ENCODE measurements at regions not wholly inside any gene's neighbourhood (a gene's known extent, or its start where the extent isn't known, plus 50 kb on each side); places are given as distances from the start of the nearest gene placed in this dataset.

- TF ChIP-seq TGIF2 (CRISPR knock-in tag; IDR thresholded peaks at IDR 0.05) (no peak), ZNF583 (CRISPR knock-in tag; IDR thresholded peaks at IDR 0.05) (no peak), MLLT1 (IDR thresholded peaks at IDR 0.05) (no peak), MYC (IDR thresholded peaks at IDR 0.05; ENCODE audit: low read depth, low read length) (no peak), MYC (CRISPR knock-in tag; IDR thresholded peaks at IDR 0.05; ENCODE audit: borderline replicate concordance, low read depth) (no peak), ZNF184 (CRISPR knock-in tag; IDR thresholded peaks at IDR 0.05) (no peak), PRMT5 (CRISPR knock-in tag; IDR thresholded peaks at IDR 0.05) (no peak), ZKSCAN3 (CRISPR knock-in tag; IDR thresholded peaks at IDR 0.05) (no peak), HDAC3 (IDR thresholded peaks at IDR 0.05; ENCODE audit: borderline replicate concordance, partially characterized antibody) (no peak), NCOR1 (IDR thresholded peaks at IDR 0.05) (no peak)
- ATAC-seq (no peak), DNase-seq (ENCODE audit: extremely low read depth in 1 of 4, low spot score in 3 of 4) (no peak), FAIRE-seq (no peak)
- Histone ChIP-seq H3K27ac (ENCODE audit: extremely low read depth, low read depth, low read length) (no peak overlapping the region), H3K9me1 (ENCODE audit: control insufficient read depth, insufficient read depth, low read length) (no peaks in the 10 kb centered on the region), H3K79me2 (ENCODE audit: control insufficient read depth, insufficient read depth, low read length) (no peaks in the 10 kb centered on the region), H3K27me3 (ENCODE audit: control insufficient read depth in 2 of 2, insufficient read depth in 2 of 2, low read length in 2 of 2) (no peaks in the 10 kb centered on the region; a peak in 1 of 5 replicates), H3K4me3 (no peak overlapping the region), H3K4me1 (replicated peaks in 1 of 2; ENCODE audit: control insufficient read depth in 2 of 2, insufficient read depth in 2 of 2, low read length in 2 of 2) (no peaks in the 10 kb centered on the region), H3K9me3 (replicated peaks; ENCODE audit: control insufficient read depth, insufficient read depth, low read depth, low read length) (no peaks in the 10 kb centered on the region), H3K9ac (ENCODE audit: insufficient read depth in 1 of 2, low read depth in 2 of 2, low read length in 2 of 2) (no peak overlapping the region), H4K20me1 (replicated peaks; ENCODE audit: control insufficient read depth, insufficient read depth, low read length) (no peaks in the 10 kb centered on the region), H2AFZ (ENCODE audit: low read depth, low read length) (no peak overlapping the region), H3K4me2 (ENCODE audit: insufficient read depth, low read length) (no peak overlapping the region), H3K36me3 (ENCODE audit: control insufficient read depth, insufficient read depth, low read length) (no peaks in the 10 kb centered on the region)
- in situ Hi-C loops (cut with MboI): no loop called here
- ChIA-PET POLR2A (interaction anchor here (0.8 kb wide), 1 partner anchor 460 kb away, joined by 3 read pairs; no protein-coding TSS in a partner anchor), CTCF (ENCODE audit: low intra/inter-chr PET ratio) (no interaction called here)
- BruUV-seq (replicated peaks): no TSS peak
- WGBS (ENCODE audit: insufficient coverage, low coverage, missing lambda C conversion rate): 1% methylated on average over 7 of the region's 7 CpGs
- intact Hi-C loops (cut with micrococcal nuclease): no loop called here
Measured at GRCh38 chr10:31660300-31660699, 268.3 kb downstream of the ARHGAP12 start.
